Endothelial cell of umbilical vein (primary cell): ENCODE measurements at regions not wholly inside any gene's neighbourhood (a gene's known extent, or its start where the extent isn't known, plus 50 kb on each side); places are given as distances from the start of the nearest gene placed in this dataset.

Experiments
- BruUV-seq: library from RNA; stranded (reverse); fragments of 400-500 nt; replicated peaks from 2 replicates; lab custom pipeline; 2021; lab: Mats Ljungman, UMichigan
- CTCF ChIA-PET: fragments of 300-600, 350-600 bp; sonication (Branson Sonifier 250); formaldehyde crosslinking; loops from one replicate; lab custom pipeline; 2021; ENCODE audit warnings: antibody characterized with exemption, inconsistent platforms; lab: Charles Lee
- POLR2A ChIA-PET: fragments of 300-600, 350-600 bp; sonication (Branson Sonifier 250); formaldehyde crosslinking; loops from one replicate; lab custom pipeline; 2021; ENCODE audit warnings: antibody characterized with exemption, inconsistent platforms; lab: Charles Lee
- DNase-seq: peaks from one replicate; pipeline ENCODE4 v3.0.0-alpha.2; 2011; ENCODE audit warnings: low read depth, low spot score
- FAIRE-seq: peaks from 2 replicates; lab custom pipeline; 2011; peaks lifted over from hg19 to GRCh38; lab: Jason Lieb, UNC
- H2AFZ ChIP-seq: 2 replicates; pipeline ENCODE4 v1.6.0; 2012; ENCODE audit warnings: low read depth, low read length, control low read depth, inconsistent platforms
- H3K27ac ChIP-seq: 2 replicates; pipeline ENCODE4 v1.5.1; 2011; ENCODE audit warnings: low read depth, mild to moderate bottlenecking, control low read depth, low read length, moderate library complexity; ENCODE audit not compliant: insufficient read depth
- H3K27me3 ChIP-seq, 2 experiments: 2 replicates each; pipeline versions ENCODE4 v1.6.0 to v1.6.1; 2011; ENCODE audit warnings: low read length in 2 of 2, mixed read lengths in 1 of 2; ENCODE audit not compliant: control insufficient read depth in 2 of 2, insufficient read depth in 2 of 2
- H3K36me3 ChIP-seq, 2 experiments: 2 replicates in 1 of 2; 3 replicates in 1 of 2; pipeline ENCODE4 v1.5.1; 2011; ENCODE audit warnings: low read length in 2 of 2, mild to moderate bottlenecking in 1 of 2, moderate library complexity in 1 of 2; ENCODE audit not compliant: control insufficient read depth in 2 of 2, insufficient read depth in 2 of 2; ENCODE audit errors: extremely low read depth in 1 of 2
- H3K4me1 ChIP-seq: 3 replicates; pipeline ENCODE4 v1.5.1; 2011; ENCODE audit warnings: mild to moderate bottlenecking, low read length; ENCODE audit not compliant: control insufficient read depth, insufficient read depth; ENCODE audit errors: extremely low read depth
- H3K4me2 ChIP-seq: 2 replicates; pipeline ENCODE4 v1.6.1; 2011; ENCODE audit warnings: low read length, control low read depth, mixed read lengths; ENCODE audit not compliant: insufficient read depth
- H3K4me3 ChIP-seq, 3 experiments: fragments of 200-600 bp in 1 of 3; sonication (generic), shearing (Covaris generic) in 1 of 3; replicated peaks in 1 of 3; 2 replicates each; pipeline ENCODE4 v1.5.1; 2011 to 2016; ENCODE audit warnings: control low read depth in 3 of 3, low read length in 3 of 3, mild to moderate bottlenecking in 2 of 3, inconsistent platforms in 1 of 3, low read depth in 1 of 3, moderate library complexity in 1 of 3; ENCODE audit not compliant: insufficient read depth in 1 of 3
- H3K79me2 ChIP-seq: 2 replicates; pipeline ENCODE4 v1.6.0; 2012; ENCODE audit warnings: low read length, inconsistent platforms; ENCODE audit not compliant: control insufficient read depth, insufficient read depth
- H3K9ac ChIP-seq: replicated peaks from 2 replicates; pipeline ENCODE3; 2011; ENCODE audit warnings: low read length, control low read depth; ENCODE audit not compliant: insufficient read depth; ENCODE audit errors: extremely low read depth
- H3K9me1 ChIP-seq: replicated peaks from 3 replicates; pipeline ENCODE4 v1.6.0; 2011; ENCODE audit warnings: mild to moderate bottlenecking, low read length; ENCODE audit not compliant: control insufficient read depth, insufficient read depth; ENCODE audit errors: extremely low read depth
- H3K9me3 ChIP-seq: replicated peaks from 2 replicates; pipeline ENCODE4 v1.5.1; 2012; ENCODE audit warnings: low read length, inconsistent platforms; ENCODE audit not compliant: control insufficient read depth, insufficient read depth
- H4K20me1 ChIP-seq: replicated peaks from 2 replicates; pipeline ENCODE3; 2011; ENCODE audit warnings: mild to moderate bottlenecking, low read length; ENCODE audit not compliant: control insufficient read depth, insufficient read depth; ENCODE audit errors: extremely low read depth
- EZH2 ChIP-seq: IDR thresholded peaks from 2 replicates; pipeline ENCODE4 v1.6.1; 2012; ENCODE audit warnings: borderline replicate concordance, low read depth, mild to moderate bottlenecking, moderate library complexity, low read length, inconsistent platforms; ENCODE audit not compliant: severe bottlenecking
- FOS ChIP-seq: IDR thresholded peaks from 2 replicates; pipeline ENCODE4 v1.6.1; 2011; ENCODE audit warnings: mild to moderate bottlenecking, low read length, moderate library complexity, borderline replicate concordance; ENCODE audit not compliant: insufficient read depth
- GATA2 ChIP-seq: IDR thresholded peaks from 2 replicates; pipeline ENCODE4 v1.7.0; 2011; ENCODE audit warnings: low read depth, mild to moderate bottlenecking, moderate library complexity, mixed read lengths, low read length; ENCODE audit not compliant: insufficient read length, insufficient read depth
- JUN ChIP-seq: IDR thresholded peaks from 2 replicates; pipeline ENCODE4 v1.6.1; 2011; ENCODE audit warnings: borderline replicate concordance, low read depth; ENCODE audit not compliant: insufficient read length, insufficient read depth
- MAX ChIP-seq: IDR thresholded peaks from 2 replicates; pipeline ENCODE4 v1.6.1; 2011; ENCODE audit not compliant: insufficient read depth, insufficient read length
- MYC ChIP-seq: IDR thresholded peaks from one replicate; pipeline ENCODE4 v1.6.1; 2011; ENCODE audit warnings: mild to moderate bottlenecking, low read depth, low read length
- POLR2A ChIP-seq: IDR thresholded peaks from 2 replicates; pipeline ENCODE4 v1.6.1; 2012; ENCODE audit warnings: low read depth, mild to moderate bottlenecking, control low read depth, low read length
- POLR2AphosphoS5 ChIP-seq: IDR thresholded peaks from 2 replicates; pipeline ENCODE4 v1.6.1; 2012; ENCODE audit warnings: low read depth, mild to moderate bottlenecking, control low read depth, low read length, moderate library complexity; ENCODE audit not compliant: insufficient read depth
- dilution Hi-C: fragments of 300-500 bp; cut with MboI; formaldehyde crosslinking; loops from one replicate; pipeline ENCODE4 v1.15.0; 2019; ENCODE audit warnings: low sequenced_read_pairs; ENCODE audit not compliant: extremely low pct_ligation_motif_present
- intact Hi-C: fragments of 100-400 bp; cut with micrococcal nuclease; formaldehyde crosslinking; loops from one replicate; pipeline ENCODE4 v1.10.0; 2022
- TF ChIP-seq, protein P1 (sequence below), 2 donors: IDR thresholded peaks; 1 replicate in 1 of 2; 2 replicates in 1 of 2; pipeline ENCODE4 v1.5.1; 2011; ENCODE audit warnings: low read length in 2 of 2, mild to moderate bottlenecking in 2 of 2, moderate library complexity in 2 of 2, control low read depth in 1 of 2, inconsistent platforms in 1 of 2, low read depth in 1 of 2; ENCODE audit not compliant: insufficient read depth in 1 of 2; ENCODE audit errors: extremely low read depth in 1 of 2

GRCh38 chr6:122285292-122285913, 114.0 kb upstream of the HSF2 start:
- no peaks in the 10 kb centered on the region for H3K9me1 ChIP-seq
- dilution Hi-C loops (no loop called here), intact Hi-C loops (no loop called here)
- FAIRE-seq (no peak), DNase-seq (no peak)
- H3K27ac ChIP-seq, result no peak overlapping the region
- H4K20me1 ChIP-seq, result no peaks in the 10 kb centered on the region
- ChIA-PET CTCF (no interaction called here), POLR2A (no interaction called here)
- H3K27me3 ChIP-seq, result no peaks in the 10 kb centered on the region
- TF ChIP-seq, protein P1, sequence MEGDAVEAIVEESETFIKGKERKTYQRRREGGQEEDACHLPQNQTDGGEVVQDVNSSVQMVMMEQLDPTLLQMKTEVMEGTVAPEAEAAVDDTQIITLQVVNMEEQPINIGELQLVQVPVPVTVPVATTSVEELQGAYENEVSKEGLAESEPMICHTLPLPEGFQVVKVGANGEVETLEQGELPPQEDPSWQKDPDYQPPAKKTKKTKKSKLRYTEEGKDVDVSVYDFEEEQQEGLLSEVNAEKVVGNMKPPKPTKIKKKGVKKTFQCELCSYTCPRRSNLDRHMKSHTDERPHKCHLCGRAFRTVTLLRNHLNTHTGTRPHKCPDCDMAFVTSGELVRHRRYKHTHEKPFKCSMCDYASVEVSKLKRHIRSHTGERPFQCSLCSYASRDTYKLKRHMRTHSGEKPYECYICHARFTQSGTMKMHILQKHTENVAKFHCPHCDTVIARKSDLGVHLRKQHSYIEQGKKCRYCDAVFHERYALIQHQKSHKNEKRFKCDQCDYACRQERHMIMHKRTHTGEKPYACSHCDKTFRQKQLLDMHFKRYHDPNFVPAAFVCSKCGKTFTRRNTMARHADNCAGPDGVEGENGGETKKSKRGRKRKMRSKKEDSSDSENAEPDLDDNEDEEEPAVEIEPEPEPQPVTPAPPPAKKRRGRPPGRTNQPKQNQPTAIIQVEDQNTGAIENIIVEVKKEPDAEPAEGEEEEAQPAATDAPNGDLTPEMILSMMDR (IDR thresholded peaks at IDR 0.05; ENCODE audit: extremely low read depth in 1 of 2, insufficient read depth in 1 of 2, low read depth in 1 of 2, low read length in 2 of 2), result no peak
- no peak for TF ChIP-seq POLR2A
- no peak for TF ChIP-seq MYC
- no peak for TF ChIP-seq FOS
- no peak for TF ChIP-seq JUN
- TF ChIP-seq GATA2, result no peak
- TF ChIP-seq EZH2, result no peak
- TF ChIP-seq POLR2AphosphoS5, result no peak
- TF ChIP-seq MAX, result no peak
- H3K4me1 ChIP-seq, result no peaks in the 10 kb centered on the region
- no peak overlapping the region for H3K9ac ChIP-seq
- no peak overlapping the region for H2AFZ ChIP-seq
- H3K36me3 ChIP-seq, result no peaks in the 10 kb centered on the region
- no peaks in the 10 kb centered on the region for H3K79me2 ChIP-seq
- H3K4me2 ChIP-seq, result no peak overlapping the region
- H3K4me3 ChIP-seq, result no peak overlapping the region
- no TSS peak for BruUV-seq
- H3K9me3 ChIP-seq, result no peaks in the 10 kb centered on the region
